ENCODE measurements at regions not wholly inside any gene's neighbourhood (a gene's known extent, or its start where the extent isn't known, plus 50 kb on each side); places are given as distances from the start of the nearest gene placed in this dataset.

- TF ChIP-seq POLR2A (IDR thresholded peaks at IDR 0.05; ENCODE audit: low read length) (no peak), GATA1 (IDR thresholded peaks at IDR 0.05; ENCODE audit: low read depth, low read length) (no peak)
These were observed 366.2 kb upstream of the ADAMTS5 start for GRCh38 chr21:27333096-27333495.
